HG03565 (cell line): ENCODE measurements at regions not wholly inside any gene's neighbourhood (a gene's known extent, or its start where the extent isn't known, plus 50 kb on each side); places are given as distances from the start of the nearest gene placed in this dataset.

Source experiments
- ATAC-seq: cut with Tn5 transposase; IDR thresholded peaks from one replicate; pipeline ENCODE4 v1.9.1; 2021; ENCODE audit warnings: mild to moderate bottlenecking, moderate library complexity; ENCODE audit not compliant: unreplicated experiment

- ATAC-seq = no peak
These were observed 50.5 kb upstream of the LRRC1 start for GRCh38 chr6:53744321-53744720.

- no peak for ATAC-seq
These were observed 53.6 kb upstream of the LRRC1 start for GRCh38 chr6:53741034-53741823.

DNA sequence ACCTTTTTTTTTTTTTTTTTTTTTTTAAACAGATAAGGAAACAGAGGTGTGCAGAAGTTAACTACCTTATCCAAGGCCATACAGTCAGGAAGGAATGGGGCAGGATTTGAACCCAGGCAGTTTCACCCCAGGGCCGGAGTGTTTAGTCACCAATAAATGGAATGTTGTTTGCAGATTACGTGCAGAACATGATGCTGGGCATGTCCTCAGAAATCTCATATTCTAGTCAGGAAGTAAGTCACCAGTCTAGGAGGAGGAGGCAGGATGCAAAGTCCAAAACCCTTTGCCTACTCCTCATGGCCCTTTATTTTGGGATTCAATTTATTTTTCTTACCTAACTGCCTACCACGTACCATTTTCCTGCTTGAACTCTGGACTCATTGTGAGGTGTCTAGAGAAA, 57.1 kb upstream of the LRRC1 start:
- ATAC-seq = no peak

DNA sequence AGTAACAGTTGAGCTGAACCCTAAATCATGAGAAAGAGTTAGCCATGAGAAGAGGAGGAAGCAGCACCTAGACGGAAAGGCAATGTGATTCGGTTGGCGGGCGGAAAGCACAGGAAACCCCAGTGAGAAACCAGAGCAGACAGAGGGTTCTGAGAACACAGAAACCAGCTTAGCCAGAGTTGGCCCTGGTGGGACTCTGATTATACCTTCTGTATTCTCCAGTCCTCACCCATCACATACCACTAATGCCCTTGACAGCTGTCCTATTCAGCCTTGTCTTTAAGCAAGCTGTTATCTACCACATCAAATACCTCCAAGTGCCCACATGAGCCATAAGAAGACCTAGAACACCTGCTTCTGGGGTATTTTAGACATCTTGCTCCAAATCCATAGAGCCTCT, 58.9 kb upstream of the LRRC1 start:
- ATAC-seq = no peak

GRCh38 chr6:53734473-53735299, 60.1 kb upstream of the LRRC1 start:
- no peak for ATAC-seq

- no peak for ATAC-seq
These were observed 62.8 kb upstream of the LRRC1 start for GRCh38 chr6:53731866-53732636.

- no peak for ATAC-seq
These were observed 64.0 kb upstream of the LRRC1 start for GRCh38 chr6:53730767-53731166.

DNA sequence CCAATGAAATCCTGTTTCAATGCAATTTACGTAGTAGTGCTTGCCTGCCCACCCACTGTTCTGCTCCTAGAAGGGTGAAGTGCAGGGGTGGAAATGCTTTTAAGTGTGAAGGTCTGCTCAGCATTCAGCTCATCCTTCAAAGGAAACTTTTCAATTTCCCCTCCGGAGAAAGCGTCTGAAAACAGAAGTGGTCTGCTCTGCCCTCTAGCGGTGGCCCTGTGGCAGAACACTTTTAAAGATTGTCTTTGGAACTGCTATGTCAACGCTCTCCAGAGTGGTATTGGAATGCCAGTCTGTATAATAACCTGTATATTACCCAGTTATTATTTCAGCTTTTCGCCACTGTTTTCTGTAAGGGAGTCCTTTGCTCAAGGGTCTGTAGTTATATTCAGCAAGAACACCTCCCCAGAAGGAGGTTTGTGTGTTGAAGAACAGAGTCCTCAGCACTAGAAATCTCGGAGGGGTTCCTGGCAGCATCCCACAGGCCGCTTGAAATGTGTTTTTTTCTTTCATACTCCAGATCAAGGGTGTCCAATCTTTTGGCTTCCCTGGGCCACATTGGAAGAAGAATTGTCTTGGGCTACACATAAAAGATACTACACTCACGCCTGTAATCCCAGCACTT, 63.1 kb upstream of the KLHL31 start:
- no peak for ATAC-seq

DNA sequence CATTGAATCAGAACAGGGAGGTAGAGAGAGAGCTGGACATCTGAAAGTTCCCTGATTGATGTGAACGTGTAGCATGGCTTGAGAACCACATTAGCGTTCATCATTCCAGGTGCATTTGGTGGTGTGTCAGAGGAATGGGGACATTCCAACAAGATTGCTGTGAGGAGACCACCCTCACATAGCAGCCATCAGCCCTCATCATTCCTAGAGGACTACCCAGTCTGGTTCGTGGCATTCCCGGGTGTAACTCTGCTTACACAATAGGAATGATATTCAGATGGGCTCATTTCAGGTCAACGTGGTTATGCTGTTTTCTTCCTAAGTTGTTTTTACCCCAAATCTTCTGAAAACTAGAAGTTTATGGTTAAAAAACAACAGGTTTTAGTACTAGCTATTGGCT, 62.2 kb upstream of the KLHL31 start:
- no peak for ATAC-seq

- peak; percentile 87 for ATAC-seq
These were observed 60.4 kb upstream of the KLHL31 start for GRCh38 chr6:53725791-53726575.

- no peak for ATAC-seq
These were observed 58.9 kb upstream of the KLHL31 start for GRCh38 chr6:53724501-53724900.

GRCh38 chr6:53723331-53723730, 57.8 kb upstream of the KLHL31 start:
- no peak for ATAC-seq

GRCh38 chr6:53721766-53722165, 56.2 kb upstream of the KLHL31 start:
- no peak for ATAC-seq

- ATAC-seq = peak; percentile 98
These were observed 53.3 kb upstream of the KLHL31 start for GRCh38 chr6:53718597-53719460.

GRCh38 chr6:53717566-53717965, 52.0 kb upstream of the KLHL31 start:
- no peak for ATAC-seq

DNA sequence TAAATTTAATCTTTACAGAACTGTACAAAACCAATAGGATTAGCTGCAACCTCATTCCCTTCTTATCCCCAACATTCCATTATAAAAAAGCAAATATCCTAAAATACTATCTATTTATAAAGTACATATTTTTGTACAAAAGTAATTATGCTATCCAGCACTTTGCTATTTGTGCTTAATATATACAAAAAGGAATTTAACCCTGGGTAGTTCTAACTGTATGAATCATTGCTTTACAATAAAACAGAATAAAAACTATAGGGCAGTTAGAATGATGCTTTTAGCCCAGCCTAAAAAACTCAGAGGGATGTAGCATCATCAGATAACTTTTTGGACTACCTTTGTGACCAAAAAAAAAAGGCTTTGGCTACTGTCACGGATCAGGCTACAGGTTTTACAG, 49.9 kb upstream of the KLHL31 start:
- ATAC-seq = no peak
